ENCODE measurements at regions not wholly inside any gene's neighbourhood (a gene's known extent, or its start where the extent isn't known, plus 50 kb on each side); places are given as distances from the start of the nearest gene placed in this dataset.

DNA sequence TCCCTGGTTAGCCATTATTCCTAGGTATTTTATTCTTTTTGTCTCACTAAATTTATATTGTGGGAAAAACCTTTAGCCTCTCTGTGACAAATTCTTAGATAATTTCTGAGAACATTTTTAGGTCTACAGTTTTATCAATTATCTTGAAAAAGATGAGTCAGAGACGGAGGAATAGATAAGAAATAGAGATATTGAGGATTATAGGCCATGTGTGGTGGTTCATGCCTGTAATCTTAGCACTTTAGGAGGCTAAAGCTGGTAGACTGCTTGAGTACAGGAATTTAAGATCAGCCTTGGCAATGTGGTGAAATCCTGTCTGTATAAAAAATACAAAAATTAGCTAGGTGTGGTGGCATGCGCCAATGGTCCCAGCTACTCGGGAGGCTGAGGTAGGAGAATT lies 960.2 kb downstream of the SQOR start:
- DNase-seq (ENCODE audit: low read depth): no peak
- TF ChIP-seq, protein P1, sequence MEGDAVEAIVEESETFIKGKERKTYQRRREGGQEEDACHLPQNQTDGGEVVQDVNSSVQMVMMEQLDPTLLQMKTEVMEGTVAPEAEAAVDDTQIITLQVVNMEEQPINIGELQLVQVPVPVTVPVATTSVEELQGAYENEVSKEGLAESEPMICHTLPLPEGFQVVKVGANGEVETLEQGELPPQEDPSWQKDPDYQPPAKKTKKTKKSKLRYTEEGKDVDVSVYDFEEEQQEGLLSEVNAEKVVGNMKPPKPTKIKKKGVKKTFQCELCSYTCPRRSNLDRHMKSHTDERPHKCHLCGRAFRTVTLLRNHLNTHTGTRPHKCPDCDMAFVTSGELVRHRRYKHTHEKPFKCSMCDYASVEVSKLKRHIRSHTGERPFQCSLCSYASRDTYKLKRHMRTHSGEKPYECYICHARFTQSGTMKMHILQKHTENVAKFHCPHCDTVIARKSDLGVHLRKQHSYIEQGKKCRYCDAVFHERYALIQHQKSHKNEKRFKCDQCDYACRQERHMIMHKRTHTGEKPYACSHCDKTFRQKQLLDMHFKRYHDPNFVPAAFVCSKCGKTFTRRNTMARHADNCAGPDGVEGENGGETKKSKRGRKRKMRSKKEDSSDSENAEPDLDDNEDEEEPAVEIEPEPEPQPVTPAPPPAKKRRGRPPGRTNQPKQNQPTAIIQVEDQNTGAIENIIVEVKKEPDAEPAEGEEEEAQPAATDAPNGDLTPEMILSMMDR (IDR thresholded peaks at IDR 0.05; ENCODE audit: insufficient read depth, low read length): no peak
- no peak overlapping the region for H3K4me3 ChIP-seq (ENCODE audit: low read depth, low read length)

DNA sequence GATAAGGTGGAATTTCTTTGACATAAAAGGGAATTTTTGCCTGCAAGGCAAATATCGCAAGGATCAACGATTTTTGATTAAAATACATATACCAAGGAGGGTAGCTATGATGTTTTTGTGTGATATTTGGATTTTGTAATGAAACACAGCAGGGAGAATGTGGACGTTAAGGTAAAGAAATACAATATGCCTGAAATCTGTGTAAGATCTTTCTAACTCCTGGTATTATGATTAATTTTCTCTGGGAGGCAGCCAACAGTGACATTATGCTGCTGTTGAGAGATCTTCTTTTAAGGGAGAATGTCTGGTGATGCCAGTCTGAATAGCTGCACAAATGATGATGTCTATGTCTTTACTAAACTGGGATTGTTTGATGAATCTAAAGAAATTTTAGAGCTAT lies 972.2 kb downstream of the SQOR start:
- DNase-seq (ENCODE audit: low read depth): no peak
- TF ChIP-seq, protein P1 (IDR thresholded peaks at IDR 0.05; ENCODE audit: insufficient read depth, low read length): no peak
- no peak overlapping the region for H3K4me3 ChIP-seq (ENCODE audit: low read depth, low read length)

DNA sequence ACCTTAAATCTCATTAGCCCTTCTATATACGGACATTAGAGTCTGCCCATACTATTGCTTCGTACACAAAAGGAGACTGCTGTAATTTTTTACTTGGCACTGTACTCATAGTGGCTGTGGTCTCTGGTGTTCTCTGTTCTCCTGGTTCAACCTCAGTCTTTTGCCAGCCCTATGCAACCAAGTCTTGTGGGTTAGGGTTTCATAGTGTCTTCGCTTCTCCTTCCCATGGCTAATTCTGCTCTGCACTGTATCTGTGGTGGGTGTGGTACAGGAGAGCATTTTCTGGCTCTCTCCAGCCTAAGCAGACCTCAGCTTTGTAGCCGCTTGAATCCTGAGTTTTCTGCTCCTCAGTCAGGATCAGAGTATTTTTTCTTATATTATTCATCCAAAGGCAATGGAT lies 981.2 kb downstream of the SQOR start:
- DNase-seq (ENCODE audit: low read depth): no peak
- TF ChIP-seq, protein P1 (IDR thresholded peaks at IDR 0.05; ENCODE audit: insufficient read depth, low read length): no peak
- no peak overlapping the region for H3K4me3 ChIP-seq (ENCODE audit: low read depth, low read length)

DNA sequence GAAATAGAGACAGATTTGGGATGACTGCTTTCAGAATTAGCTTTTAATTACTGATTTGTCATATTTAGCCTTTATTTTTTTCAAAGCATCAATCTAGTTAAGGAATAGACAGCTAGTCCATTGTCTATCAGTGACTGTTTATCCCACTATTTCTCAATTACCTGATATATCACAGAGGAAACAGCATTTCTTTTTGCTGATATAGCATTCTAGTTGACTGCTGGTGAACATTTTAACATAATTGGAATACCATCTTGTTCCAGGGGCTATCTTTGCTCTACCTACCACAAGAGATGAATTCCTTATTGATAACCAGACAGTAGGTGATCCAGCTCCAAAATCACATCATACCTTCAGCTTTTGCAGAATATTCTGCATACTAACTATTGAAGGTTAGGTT lies 982.7 kb downstream of the SQOR start:
- DNase-seq (ENCODE audit: low read depth): no peak
- H3K4me3 ChIP-seq (ENCODE audit: low read depth, low read length): no peak overlapping the region
- TF ChIP-seq, protein P1 (IDR thresholded peaks at IDR 0.05; ENCODE audit: insufficient read depth, low read length): no peak

DNA sequence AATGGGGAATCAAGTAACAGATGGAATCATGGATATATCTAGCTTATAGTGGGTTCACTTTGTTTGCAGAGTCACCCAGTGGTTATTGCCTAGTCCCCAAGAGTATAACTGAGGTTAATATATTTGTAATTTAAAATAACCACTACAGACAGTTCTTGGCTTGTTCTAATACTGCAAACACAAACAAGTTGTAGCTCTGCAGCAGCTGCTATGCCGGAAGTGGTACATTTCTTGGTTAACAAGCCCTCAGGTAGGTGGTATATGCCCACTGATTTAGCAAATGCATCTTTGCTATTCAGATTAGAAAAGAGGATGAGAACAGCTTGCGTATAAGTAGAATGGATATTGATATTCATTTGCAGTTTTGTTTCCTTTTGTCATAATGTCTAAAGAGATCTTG lies 984.2 kb downstream of the SQOR start:
- H3K4me3 ChIP-seq (ENCODE audit: low read depth, low read length): no peak overlapping the region
- DNase-seq (ENCODE audit: low read depth): no peak
- TF ChIP-seq, protein P1 (IDR thresholded peaks at IDR 0.05; ENCODE audit: insufficient read depth, low read length): no peak

DNA sequence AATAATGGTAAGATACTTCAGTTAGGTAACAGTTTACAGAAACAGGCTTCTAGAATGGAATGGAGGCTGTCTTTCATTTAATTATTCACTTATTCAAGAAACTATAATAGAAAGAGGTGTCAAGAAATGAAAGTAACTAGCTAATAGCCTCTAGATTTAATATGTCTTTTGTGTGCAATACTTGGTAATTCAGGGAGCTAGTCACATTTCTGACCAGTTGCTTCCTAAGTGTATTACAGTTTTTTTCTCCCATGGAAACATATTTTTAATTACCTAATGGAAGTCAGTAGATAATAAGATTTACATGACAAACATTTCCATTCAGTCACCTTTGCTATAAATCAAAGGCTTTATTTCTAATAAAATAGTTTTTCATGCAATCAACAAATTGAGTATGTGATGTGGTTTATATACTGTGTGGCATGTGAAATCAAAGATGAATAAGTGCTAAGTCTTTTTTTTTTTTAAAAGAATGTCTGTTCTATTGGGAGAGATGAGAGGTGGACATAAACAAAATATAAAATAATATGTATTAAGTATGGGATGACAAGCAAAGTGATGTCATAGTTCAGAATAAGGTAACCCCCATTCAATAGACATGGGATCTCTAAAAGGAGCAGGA lies 985.7 kb downstream of the SQOR start:
- H3K4me3 ChIP-seq (ENCODE audit: low read depth, low read length): no peak overlapping the region
- TF ChIP-seq, protein P1 (IDR thresholded peaks at IDR 0.05; ENCODE audit: insufficient read depth, low read length): no peak
- DNase-seq (ENCODE audit: low read depth): no peak

DNA sequence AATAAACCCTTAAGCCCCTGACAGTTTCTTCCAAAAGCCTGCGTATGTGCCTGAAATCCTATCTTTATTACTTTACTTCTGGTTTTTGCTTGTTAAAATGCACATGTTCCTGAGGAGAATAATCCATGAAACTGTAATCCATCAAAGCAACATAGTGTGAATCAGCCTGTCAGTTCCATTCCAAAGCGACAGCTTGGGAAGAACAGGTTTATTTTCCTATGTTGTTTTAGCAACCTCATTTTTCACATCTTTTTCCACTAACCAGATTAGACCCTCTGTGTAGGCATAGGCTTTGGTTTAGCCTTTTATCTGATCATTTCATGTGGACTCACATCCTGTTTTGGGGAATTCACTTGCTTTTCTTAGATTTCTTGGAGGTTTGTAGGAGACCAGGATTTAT lies 988.0 kb downstream of the SQOR start:
- no peak for DNase-seq (ENCODE audit: low read depth)
- TF ChIP-seq, protein P1 (IDR thresholded peaks at IDR 0.05; ENCODE audit: insufficient read depth, low read length): no peak
- H3K4me3 ChIP-seq (ENCODE audit: low read depth, low read length): no peak overlapping the region

Data from fibroblast of the aortic adventitia (primary cell).